HK-2 (cell line): ENCODE measurements at regions not wholly inside any gene's neighbourhood (a gene's known extent, or its start where the extent isn't known, plus 50 kb on each side); places are given as distances from the start of the nearest gene placed in this dataset.
A peak's percentile ranks its signal among the peaks of the same experiment; 100 is the strongest.
"Not testable (repeated sequence)": the region's sequence is repeated elsewhere in the genome, so short reads cannot be mapped to it uniquely, and the experiment has no call there.

ENCODE experiments used
- DNase-seq: peaks from one replicate; pipeline ENCODE4 v3.0.0-alpha.2; 2018; ENCODE audit not compliant: unreplicated experiment

GRCh38 chr1:100597061-100597741, 59.3 kb downstream of the GPR88 start:
- peak; percentile 36 for DNase-seq

- DNase-seq, result no peak
Measured at GRCh38 chr1:100597784-100598183, 59.8 kb downstream of the GPR88 start.

- DNase-seq, result not testable (repeated sequence)
Measured at GRCh38 chr1:100600377-100600776, 62.4 kb downstream of the GPR88 start.

- not testable (repeated sequence) for DNase-seq
Measured at GRCh38 chr1:100602028-100602427, 64.1 kb downstream of the GPR88 start.

DNA sequence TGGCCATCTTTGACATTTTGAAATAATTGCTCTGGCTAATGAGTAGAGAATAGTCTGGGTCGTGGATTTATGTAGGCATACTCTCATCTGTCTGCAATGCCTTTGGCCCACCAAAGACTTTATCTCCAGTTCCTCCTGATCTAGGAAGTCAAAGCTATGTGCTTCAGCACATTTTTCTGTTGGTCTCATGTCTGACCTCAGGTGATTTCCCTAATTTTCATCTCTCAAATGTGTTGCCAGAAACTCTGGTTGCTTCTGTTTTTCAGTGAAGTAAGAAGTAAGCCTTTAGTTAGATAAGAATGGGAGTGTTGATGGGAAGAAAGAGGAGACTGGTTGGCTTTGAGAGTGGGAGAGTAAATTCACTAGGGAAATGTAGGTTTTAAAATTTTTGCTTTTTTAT, 66.4 kb downstream of the GPR88 start:
- no peak for DNase-seq

DNA sequence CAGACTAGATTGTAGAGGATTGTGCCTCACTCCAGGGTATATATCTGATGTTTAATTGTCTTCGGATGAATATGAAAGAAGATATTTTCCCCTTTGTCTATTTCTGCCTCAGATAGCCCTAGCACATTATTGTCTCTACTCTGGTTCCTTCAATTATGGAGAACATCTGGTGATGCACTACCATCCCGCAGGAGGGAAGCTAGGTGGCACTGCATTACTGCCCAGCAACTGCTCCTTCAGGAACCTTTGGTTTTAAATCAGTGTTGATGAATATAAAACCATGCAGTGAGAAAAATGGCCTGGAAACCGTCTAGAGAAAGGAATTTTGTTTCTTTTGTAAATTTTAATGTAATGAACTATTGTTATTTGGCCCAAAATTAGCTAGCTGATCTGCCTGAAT, 68.5 kb downstream of the GPR88 start:
- DNase-seq, result peak; percentile 38

DNA sequence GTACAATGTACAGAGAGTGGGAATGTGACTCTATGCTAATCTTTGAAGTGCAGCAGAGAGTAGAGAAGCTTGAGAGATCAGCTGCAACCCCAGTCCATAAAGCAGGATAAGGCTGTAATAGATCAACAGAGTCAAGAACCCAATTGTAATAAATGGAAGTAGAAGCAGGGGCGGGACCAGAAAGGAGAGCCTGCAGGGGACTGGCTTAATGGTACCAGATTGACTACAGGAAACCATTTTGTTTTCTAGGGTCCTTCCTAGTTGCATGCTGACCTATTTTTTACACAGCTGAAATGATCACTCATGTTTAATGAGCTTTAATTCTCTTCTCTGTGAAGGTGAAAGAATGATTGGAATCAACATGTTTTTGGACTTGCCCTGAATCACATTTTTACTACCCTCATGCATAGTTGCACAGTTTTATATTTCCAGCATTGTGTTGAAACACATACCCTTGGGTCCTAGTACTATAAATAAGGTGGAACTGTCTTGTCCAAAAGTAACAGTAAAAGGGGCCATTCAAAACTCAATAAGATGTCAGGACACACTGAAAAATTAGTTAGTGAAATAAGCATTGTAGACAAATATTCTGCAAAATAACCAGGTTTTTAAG, 69.8 kb downstream of the GPR88 start:
- DNase-seq, result no peak

DNA sequence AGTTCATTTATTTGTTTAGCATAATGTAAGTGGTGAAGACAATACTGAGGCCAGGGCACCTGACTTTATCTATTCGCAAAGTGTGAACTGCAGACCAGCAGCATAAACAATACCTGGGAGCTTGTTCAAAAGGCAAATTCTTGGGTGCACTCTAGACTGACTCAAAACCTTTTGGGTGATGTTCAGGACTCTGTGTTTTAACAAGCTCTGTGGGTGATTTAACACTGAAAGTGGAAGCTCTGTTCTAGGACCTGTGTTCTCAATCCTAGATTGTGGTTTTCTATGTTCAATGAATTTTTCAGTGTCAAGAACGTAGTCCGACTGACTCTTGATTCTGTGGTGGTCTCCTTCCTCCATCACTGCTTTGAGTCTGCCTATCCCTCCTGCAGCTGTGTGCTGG, 71.9 kb downstream of the GPR88 start:
- DNase-seq, result no peak

- no peak for DNase-seq
Measured at GRCh38 chr1:100611086-100611485, 73.1 kb downstream of the GPR88 start.

DNA sequence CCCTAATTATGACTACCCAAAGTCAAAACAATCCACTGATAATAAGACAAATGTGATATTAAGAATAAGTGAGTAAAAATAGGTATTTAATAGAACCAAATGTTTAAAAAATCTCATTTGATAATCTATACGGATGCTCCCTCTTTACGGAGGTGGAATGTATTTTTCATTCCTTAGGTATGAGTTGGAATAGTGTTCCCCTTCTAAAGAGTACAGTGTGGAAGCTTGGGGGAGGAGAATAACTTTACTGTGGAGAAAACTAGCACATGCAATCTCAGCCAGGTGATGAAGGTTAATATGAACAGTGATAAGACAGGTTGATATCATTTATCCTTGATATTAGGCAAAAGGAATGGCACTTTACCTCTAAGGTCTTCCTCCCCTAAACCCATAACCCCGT, 74.6 kb downstream of the GPR88 start:
- no peak for DNase-seq

GRCh38 chr1:100613817-100614559, 76.0 kb downstream of the GPR88 start:
- no peak for DNase-seq

DNA sequence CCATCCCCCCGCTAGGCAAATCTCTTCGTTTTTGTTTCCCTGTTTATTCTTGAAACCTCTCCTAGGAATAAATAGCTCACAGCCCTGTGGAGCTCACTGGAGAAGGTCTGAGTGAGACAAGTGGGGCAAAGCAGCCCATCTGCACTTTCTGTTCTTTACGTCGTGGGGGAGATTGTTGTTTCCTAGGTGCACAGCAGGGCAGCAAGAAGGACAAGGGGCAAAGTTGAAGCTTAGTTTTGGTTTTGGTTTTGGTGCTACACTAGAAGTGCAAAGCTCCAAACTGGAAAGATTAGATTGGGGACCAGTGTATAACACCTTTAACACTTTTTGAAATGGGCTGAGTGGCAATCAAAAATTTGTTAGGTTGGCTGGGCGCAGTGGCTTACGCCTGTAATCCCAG, 76.6 kb downstream of the GPR88 start:
- DNase-seq, result no peak

GRCh38 chr1:100615686-100616085, 77.7 kb downstream of the GPR88 start:
- no peak for DNase-seq

DNA sequence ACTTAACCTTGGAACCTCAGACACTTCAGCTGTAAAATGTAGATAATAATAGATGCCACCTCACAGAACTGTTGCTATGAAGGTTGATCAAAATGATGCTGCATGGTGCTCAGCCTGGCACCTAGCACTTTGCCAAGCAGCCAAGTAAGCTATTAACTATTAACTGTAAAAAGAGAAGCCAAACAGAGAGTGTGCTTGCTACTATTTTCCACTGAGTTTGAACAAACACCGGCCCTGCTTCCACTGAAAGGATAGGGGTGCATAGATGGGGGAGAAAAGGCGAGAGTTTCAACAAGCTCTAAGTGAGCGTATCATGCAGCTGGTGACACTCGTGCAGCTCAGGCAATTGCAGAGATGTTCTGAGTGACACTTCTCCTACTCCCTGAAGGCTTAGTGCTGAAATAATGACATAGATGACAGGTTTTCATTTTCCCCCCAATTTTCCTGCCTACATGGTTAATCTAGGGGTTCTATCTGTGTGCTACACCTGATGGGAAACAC, 78.2 kb downstream of the GPR88 start:
- DNase-seq, result no peak

DNA sequence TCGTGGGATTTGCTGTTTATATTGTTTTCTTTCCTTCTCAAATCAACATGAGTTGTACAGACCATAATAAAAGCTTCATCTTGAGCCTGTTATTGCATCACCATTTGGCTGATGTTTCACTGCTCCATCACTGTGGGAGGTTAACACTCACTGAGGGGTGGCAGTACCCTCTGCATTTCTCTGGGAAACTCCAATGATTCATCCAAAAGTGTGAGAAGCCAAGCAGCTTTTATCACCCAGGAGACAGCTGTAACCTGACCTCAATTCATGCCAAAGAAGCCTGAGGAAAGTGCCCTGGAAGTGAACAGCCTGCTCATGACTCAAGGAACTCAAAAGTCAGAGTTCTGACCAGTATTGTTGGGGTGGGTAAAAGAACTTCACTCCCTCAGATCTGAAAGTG, 84.1 kb downstream of the GPR88 start:
- peak; percentile 77 for DNase-seq

GRCh38 chr1:100622506-100622905, 84.6 kb downstream of the GPR88 start:
- DNase-seq, result no peak

GRCh38 chr1:100622966-100623762, 85.2 kb downstream of the GPR88 start:
- DNase-seq, result peak; percentile 41

DNA sequence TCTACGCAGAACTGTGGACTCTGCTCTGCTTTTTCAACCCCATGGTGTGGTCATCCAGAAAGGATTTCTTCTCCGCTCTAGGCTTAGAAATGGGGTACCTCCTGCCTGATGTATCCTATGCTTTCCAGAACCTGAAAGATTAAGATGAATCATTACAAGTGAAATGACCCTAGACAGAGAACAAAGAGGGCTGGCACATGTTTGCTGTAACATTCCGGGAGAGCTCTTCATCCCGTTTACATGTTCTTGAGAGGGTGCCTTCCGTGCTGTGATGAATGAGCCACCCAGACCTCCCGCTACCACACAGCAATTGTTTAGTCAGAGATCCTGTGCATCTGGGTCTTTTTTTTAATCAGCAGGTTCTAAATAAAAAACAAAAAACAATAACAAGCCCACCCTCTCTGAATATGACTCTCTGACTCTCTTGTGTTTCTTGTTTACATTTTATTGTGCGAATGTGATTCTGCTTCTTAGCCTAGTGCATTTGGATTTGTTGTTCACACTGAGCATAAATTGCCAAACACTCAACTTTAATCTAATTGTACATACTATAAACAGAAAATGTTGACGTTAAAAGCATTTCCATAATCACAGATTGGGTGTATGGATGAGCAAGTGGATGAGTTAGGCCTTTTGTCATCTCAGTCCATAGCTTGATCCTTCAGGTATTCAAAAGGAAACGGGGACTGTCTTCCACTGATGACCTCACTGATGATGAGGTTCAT, 87.1 kb downstream of the GPR88 start:
- no peak for DNase-seq

GRCh38 chr1:100626397-100626796, 88.5 kb downstream of the GPR88 start:
- DNase-seq, result no peak

- no peak for DNase-seq
Measured at GRCh38 chr1:100627054-100627716, 89.2 kb downstream of the GPR88 start.

DNA sequence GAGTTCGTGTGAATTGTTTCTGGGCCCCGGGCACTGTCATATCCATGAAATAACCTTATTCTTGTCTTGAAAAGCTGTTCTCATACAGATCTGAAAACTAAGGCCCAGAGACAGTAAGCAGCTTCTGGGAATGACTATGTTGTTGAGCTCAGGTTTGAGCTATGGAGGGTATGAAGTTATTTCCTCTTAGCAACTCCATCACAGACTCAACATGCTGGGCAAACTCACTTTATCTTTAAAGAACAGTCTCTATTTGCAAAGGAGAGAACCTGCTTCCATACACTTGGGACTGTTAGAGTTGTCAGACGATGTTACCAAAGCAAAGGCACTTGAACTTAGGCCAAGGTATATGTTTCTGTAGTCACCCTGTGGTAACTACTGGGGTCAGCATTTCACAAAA, 90.0 kb downstream of the GPR88 start:
- DNase-seq, result no peak
